Esophagus squamous epithelium (tissue), 4 donors: ENCODE measurements at regions not wholly inside any gene's neighbourhood (a gene's known extent, or its start where the extent isn't known, plus 50 kb on each side); places are given as distances from the start of the nearest gene placed in this dataset.

Experiments used
- CTCF ChIP-seq, 6 experiments: fragments of 450-650 bp in 4 of 6; fragments of 200-600 bp in 2 of 6; sonication (generic) in 2 of 6; IDR thresholded peaks; one replicate each; pipeline ENCODE4 v1.5.1; 2016 to 2019; ENCODE audit warnings: antibody characterized with exemption in 6 of 6, mild to moderate bottlenecking in 4 of 6, moderate library complexity in 4 of 6
- POLR2A ChIP-seq, 4 donors: fragments of 450-650 bp; IDR thresholded peaks; one replicate each; pipeline ENCODE4 v1.6.1; 2017; ENCODE audit warnings: antibody characterized with exemption in 4 of 4, mild to moderate bottlenecking in 4 of 4, moderate library complexity in 3 of 4

- no peak for TF ChIP-seq CTCF (IDR thresholded peaks at IDR 0.05)
- TF ChIP-seq POLR2A (IDR thresholded peaks at IDR 0.05) = no peak
These were observed 72.8 kb downstream of the TMEM18 start for GRCh38 chr2:604385-604784.
